ENCODE measurements at regions not wholly inside any gene's neighbourhood (a gene's known extent, or its start where the extent isn't known, plus 50 kb on each side); places are given as distances from the start of the nearest gene placed in this dataset.

DNA sequence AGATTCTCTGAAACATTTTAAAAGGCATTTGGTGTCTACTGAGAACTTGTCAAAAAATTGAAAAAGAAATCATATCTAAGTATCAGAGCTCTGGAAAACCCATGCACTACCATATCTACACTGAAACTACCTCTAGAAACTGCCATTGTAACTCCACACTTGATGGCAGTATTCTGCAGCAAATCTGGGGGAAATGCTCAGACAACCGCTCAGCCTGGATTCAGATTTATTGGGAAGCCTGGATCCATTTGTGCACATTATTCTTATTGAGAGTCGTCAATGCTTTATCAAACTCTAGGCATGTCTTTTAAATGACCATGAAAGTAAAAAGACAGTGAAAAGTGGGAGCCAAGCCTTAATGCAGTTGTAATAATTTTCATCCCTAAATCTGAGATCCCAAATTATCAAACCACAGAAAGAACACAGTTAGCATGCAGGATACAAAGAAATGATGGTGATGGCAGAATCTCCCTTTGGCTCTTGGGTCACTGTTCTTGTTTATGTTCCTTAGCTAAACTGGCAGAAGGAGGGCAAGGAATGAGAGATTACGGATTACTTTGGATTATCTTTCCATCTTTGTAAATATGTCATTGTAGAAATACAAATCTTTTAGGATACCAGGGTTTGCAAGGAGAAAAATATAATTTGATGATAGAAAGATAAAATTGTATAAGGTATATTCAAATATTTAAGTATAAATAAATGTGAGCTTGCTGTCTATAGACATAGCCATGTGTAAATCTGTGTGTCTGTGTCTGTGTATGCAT, 512.1 kb upstream of the SYT4 start:
- no peak for TF ChIP-seq EZH2 (IDR thresholded peaks at IDR 0.05; ENCODE audit: insufficient read depth, low read length)

DNA sequence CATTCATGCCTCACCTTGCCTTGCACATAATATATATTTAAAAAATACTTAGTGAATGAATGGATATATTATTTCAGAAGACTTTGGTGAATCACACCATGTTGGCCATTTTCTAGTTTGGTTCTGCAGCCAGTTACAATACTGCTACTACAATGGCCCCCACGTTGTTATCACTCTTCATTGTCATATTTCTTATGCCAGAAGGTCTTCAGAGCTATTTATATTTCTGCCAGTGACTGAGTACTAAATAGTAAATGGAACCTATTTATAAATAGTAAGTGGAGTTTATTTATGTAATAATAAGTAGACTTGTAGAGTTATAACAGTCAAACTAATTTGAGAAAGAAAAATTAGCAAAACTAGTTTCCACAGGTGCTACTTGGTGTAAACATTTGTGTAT, 516.6 kb upstream of the SYT4 start:
- H3K4me2 ChIP-seq (ENCODE audit: low read length), result no peak overlapping the region
- no peaks in the 10 kb centered on the region for H3K4me1 ChIP-seq (ENCODE audit: insufficient read depth, low read length)
- no peak overlapping the region for H3K27ac ChIP-seq (ENCODE audit: low read depth, low read length)
- H3K27ac Mint-ChIP-seq (ENCODE audit: unreplicated experiment), result no peak overlapping the region
- H3K4me1 Mint-ChIP-seq (ENCODE audit: low read depth, unreplicated experiment), result no peaks in the 10 kb centered on the region
- no peaks in the 10 kb centered on the region for H3K27me3 ChIP-seq (ENCODE audit: insufficient read depth, low read length)
- no peaks in the 10 kb centered on the region for H4K20me1 ChIP-seq (ENCODE audit: insufficient read depth, low read length)
- no peaks in the 10 kb centered on the region for H3K9me3 Mint-ChIP-seq (ENCODE audit: unreplicated experiment)
- no peak overlapping the region for H3K4me3 ChIP-seq (ENCODE audit: insufficient read depth, low read depth, low read length)
- H3K4me3 Mint-ChIP-seq (ENCODE audit: unreplicated experiment), result no peak overlapping the region
- no peaks in the 10 kb centered on the region for H3K9me3 ChIP-seq (ENCODE audit: insufficient read depth, low read depth, low read length)
- H3K36me3 ChIP-seq (ENCODE audit: insufficient read depth, low read length), result no peaks in the 10 kb centered on the region
- TF ChIP-seq EZH2 (IDR thresholded peaks at IDR 0.05; ENCODE audit: insufficient read depth, low read length), result no peak
- TF ChIP-seq, protein P1, sequence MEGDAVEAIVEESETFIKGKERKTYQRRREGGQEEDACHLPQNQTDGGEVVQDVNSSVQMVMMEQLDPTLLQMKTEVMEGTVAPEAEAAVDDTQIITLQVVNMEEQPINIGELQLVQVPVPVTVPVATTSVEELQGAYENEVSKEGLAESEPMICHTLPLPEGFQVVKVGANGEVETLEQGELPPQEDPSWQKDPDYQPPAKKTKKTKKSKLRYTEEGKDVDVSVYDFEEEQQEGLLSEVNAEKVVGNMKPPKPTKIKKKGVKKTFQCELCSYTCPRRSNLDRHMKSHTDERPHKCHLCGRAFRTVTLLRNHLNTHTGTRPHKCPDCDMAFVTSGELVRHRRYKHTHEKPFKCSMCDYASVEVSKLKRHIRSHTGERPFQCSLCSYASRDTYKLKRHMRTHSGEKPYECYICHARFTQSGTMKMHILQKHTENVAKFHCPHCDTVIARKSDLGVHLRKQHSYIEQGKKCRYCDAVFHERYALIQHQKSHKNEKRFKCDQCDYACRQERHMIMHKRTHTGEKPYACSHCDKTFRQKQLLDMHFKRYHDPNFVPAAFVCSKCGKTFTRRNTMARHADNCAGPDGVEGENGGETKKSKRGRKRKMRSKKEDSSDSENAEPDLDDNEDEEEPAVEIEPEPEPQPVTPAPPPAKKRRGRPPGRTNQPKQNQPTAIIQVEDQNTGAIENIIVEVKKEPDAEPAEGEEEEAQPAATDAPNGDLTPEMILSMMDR (IDR thresholded peaks at IDR 0.05; ENCODE audit: insufficient read depth, low read depth, low read length), result no peak
- H3K79me2 ChIP-seq (ENCODE audit: insufficient read depth, low read length), result no peaks in the 10 kb centered on the region
- DNase-seq (ENCODE audit: low read depth), result no peak
- H3K9ac ChIP-seq (ENCODE audit: low read length), result no peak overlapping the region
- H3K27me3 Mint-ChIP-seq (ENCODE audit: low read depth, unreplicated experiment), result no peaks in the 10 kb centered on the region
- no peak overlapping the region for H2AFZ ChIP-seq (ENCODE audit: low read depth, low read length)
- no peak for FAIRE-seq
- no peaks in the 10 kb centered on the region for H3K36me3 Mint-ChIP-seq (ENCODE audit: low read depth, unreplicated experiment)

More for the DNA sequence above, 512.1 kb upstream of the SYT4 start:
- no peaks in the 10 kb centered on the region for H3K27me3 Mint-ChIP-seq (ENCODE audit: low read depth, unreplicated experiment)
- Histone ChIP-seq H3K9me3 (ENCODE audit: insufficient read depth, low read depth, low read length) (no peaks in the 10 kb centered on the region), H3K79me2 (ENCODE audit: insufficient read depth, low read length) (no peaks in the 10 kb centered on the region), H4K20me1 (ENCODE audit: insufficient read depth, low read length) (no peaks in the 10 kb centered on the region), H2AFZ (ENCODE audit: low read depth, low read length) (no peak overlapping the region), H3K27ac (ENCODE audit: low read depth, low read length) (no peak overlapping the region), H3K4me3 (ENCODE audit: insufficient read depth, low read depth, low read length) (no peak overlapping the region), H3K27me3 (ENCODE audit: insufficient read depth, low read length) (no peaks in the 10 kb centered on the region), H3K36me3 (ENCODE audit: insufficient read depth, low read length) (no peaks in the 10 kb centered on the region), H3K9ac (ENCODE audit: low read length) (no peak overlapping the region), H3K4me1 (ENCODE audit: insufficient read depth, low read length) (no peaks in the 10 kb centered on the region), H3K4me2 (ENCODE audit: low read length) (no peak overlapping the region)
- FAIRE-seq (no peak), DNase-seq (ENCODE audit: low read depth) (peak; percentile 7)
- H3K4me1 Mint-ChIP-seq (ENCODE audit: low read depth, unreplicated experiment), result no peaks in the 10 kb centered on the region
- H3K36me3 Mint-ChIP-seq (ENCODE audit: low read depth, unreplicated experiment), result no peaks in the 10 kb centered on the region
- H3K4me3 Mint-ChIP-seq (ENCODE audit: unreplicated experiment), result no peak overlapping the region
- no peaks in the 10 kb centered on the region for H3K9me3 Mint-ChIP-seq (ENCODE audit: unreplicated experiment)
- H3K27ac Mint-ChIP-seq (ENCODE audit: unreplicated experiment), result no peak overlapping the region

GRCh38 chr18:43794363-43794762, 517.1 kb upstream of the SYT4 start:
- DNase-seq (ENCODE audit: low read depth) (no peak), FAIRE-seq (no peak)
- Mint-ChIP-seq H3K27ac (ENCODE audit: unreplicated experiment) (no peak overlapping the region), H3K36me3 (ENCODE audit: low read depth, unreplicated experiment) (no peaks in the 10 kb centered on the region), H3K4me1 (ENCODE audit: low read depth, unreplicated experiment) (no peaks in the 10 kb centered on the region), H3K9me3 (ENCODE audit: unreplicated experiment) (no peaks in the 10 kb centered on the region), H3K4me3 (ENCODE audit: unreplicated experiment) (no peak overlapping the region), H3K27me3 (ENCODE audit: low read depth, unreplicated experiment) (no peaks in the 10 kb centered on the region)
- Histone ChIP-seq H3K79me2 (ENCODE audit: insufficient read depth, low read length) (no peaks in the 10 kb centered on the region), H3K27ac (ENCODE audit: low read depth, low read length) (no peak overlapping the region), H3K4me1 (ENCODE audit: insufficient read depth, low read length) (no peaks in the 10 kb centered on the region), H3K4me2 (ENCODE audit: low read length) (no peak overlapping the region), H3K9me3 (ENCODE audit: insufficient read depth, low read depth, low read length) (no peaks in the 10 kb centered on the region), H3K36me3 (ENCODE audit: insufficient read depth, low read length) (no peaks in the 10 kb centered on the region), H3K4me3 (ENCODE audit: insufficient read depth, low read depth, low read length) (no peak overlapping the region), H2AFZ (ENCODE audit: low read depth, low read length) (no peak overlapping the region), H4K20me1 (ENCODE audit: insufficient read depth, low read length) (no peaks in the 10 kb centered on the region), H3K27me3 (ENCODE audit: insufficient read depth, low read length) (no peaks in the 10 kb centered on the region), H3K9ac (ENCODE audit: low read length) (no peak overlapping the region)
- no peak for TF ChIP-seq EZH2 (IDR thresholded peaks at IDR 0.05; ENCODE audit: insufficient read depth, low read length)
- TF ChIP-seq, protein P1 (IDR thresholded peaks at IDR 0.05; ENCODE audit: insufficient read depth, low read depth, low read length), result no peak
